HG03439 (cell line): ENCODE measurements at regions not wholly inside any gene's neighbourhood (a gene's known extent, or its start where the extent isn't known, plus 50 kb on each side); places are given as distances from the start of the nearest gene placed in this dataset.
"Not testable (repeated sequence)": the region's sequence is repeated elsewhere in the genome, so short reads cannot be mapped to it uniquely, and the experiment has no call there.

Experiments
- ATAC-seq: cut with Tn5 transposase; IDR thresholded peaks from one replicate; pipeline ENCODE4 v1.9.1; 2021; ENCODE audit warnings: mild to moderate bottlenecking, moderate library complexity; ENCODE audit not compliant: unreplicated experiment

DNA sequence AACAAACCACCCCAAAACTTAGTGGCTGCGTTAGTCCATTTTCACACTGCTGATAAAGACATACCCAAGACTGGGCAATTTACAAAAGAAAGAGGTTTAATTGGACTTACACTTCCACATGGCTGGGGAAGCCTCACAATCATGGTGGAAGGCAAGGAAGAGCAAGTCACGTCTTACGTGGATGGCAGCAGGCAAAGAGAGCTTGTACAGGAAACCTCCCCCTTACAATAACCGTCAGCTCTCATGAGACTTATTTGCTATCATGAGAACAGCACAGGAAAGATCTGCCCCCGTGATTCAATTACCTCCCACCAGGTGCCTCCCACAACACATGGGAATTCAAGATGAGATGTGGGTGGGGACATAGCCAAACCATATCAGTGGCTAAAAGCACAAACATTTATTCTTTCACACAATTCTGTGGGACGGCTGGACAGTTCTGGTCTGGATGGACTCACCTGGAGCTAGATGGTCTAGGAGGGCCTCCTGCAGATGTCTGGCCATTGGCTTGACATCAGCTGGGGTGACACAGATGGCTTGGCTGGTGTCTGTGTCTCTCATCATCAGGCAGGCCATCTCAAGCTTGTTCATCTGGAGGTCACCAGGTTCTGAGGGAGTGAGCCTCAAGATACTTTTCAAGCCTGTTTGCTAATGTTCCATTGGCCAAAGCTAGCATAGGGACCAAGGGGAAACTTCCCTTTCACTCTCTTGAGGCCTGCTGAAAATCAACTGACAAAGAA, 104.1 kb downstream of the SMIM20 start:
- not testable (repeated sequence) for ATAC-seq

DNA sequence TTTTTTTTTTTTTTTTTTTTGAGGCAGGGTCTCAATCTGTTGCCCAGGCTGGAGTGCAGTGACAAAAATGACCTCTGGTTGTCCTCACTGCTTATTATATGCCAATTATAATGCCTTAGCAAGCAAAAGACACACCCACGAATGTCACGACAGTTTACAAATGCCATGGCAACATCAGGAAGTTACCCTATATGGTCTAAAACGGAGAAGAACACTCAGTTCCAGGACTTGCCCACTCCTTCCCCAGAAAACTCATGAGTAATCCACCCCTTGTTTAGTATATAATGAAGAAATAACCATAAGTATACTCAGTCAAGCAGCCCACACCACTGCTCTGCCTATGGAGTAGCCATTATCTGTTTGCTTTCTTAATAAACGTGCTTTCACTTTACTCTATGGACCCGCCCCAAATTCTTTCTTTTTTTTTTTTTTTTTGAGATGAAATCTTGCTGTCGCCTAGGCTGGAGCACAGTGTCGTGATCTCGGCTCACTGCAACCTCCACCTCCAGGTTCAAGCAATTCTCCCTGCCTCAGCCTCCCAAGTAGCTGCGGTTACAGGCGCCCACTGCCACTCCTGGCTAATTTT, 106.2 kb downstream of the SMIM20 start:
- no peak for ATAC-seq

DNA sequence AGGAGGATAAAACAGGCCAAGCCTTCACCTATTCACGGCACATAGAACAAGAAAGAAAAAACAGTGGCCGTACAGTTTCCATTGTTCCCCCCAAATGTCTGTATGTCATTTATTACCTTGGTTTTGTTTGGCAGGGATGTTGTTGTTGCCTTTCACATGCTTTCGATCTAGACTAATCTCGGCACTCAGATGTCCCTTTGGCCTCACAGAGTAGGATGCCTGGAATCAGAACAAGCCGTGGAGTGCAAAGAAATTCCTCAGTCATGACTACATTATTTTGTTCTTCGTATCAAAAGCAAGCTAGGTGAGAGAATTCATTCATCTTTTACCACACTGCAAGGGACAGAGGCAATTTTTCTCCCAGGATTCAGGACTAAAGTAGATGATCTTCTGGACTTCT, 106.9 kb downstream of the SMIM20 start:
- ATAC-seq = no peak

DNA sequence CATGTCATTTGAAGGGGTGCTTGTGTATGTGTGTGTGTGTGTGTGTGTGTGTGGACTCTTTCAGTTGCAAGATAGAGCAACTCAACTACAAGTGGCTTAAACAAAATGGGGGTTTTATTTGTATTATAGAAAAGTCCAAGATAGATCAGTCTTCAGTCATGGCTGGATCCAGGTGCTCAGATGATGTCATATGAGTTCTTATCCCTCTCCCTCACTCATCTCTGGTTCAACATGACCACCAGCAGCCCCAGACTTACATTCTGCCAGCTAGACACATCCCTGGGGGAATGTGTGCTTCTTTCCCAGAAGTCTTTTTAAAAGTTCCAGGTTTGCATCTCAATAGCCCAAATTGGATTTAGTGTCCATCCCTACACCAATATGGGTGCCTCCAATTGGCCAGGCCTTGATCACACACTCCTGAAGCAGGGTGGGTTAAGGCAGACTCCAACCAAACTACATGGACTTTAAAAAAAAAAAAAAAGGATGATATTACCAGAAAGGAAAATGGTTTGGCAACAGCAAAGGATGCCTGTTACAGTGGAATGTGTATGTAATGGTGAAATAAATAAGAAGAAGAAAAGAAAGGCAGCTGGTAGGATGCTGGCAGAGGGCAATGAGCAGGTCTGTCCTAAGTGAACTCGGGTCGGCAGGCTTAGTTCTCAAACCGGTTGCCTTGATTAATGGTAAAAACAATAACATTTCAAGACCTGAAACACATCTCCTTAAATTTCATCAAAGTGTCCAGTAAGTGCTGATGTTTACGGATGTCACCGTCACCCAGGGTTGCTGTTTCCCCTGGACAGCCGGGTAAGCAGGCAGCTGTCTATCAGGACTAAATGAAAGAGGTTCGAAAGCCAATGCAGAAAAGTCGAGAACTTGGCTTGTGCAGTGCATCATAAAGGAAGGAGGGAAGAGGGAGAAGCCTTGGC, 107.7 kb downstream of the SMIM20 start:
- no peak for ATAC-seq

DNA sequence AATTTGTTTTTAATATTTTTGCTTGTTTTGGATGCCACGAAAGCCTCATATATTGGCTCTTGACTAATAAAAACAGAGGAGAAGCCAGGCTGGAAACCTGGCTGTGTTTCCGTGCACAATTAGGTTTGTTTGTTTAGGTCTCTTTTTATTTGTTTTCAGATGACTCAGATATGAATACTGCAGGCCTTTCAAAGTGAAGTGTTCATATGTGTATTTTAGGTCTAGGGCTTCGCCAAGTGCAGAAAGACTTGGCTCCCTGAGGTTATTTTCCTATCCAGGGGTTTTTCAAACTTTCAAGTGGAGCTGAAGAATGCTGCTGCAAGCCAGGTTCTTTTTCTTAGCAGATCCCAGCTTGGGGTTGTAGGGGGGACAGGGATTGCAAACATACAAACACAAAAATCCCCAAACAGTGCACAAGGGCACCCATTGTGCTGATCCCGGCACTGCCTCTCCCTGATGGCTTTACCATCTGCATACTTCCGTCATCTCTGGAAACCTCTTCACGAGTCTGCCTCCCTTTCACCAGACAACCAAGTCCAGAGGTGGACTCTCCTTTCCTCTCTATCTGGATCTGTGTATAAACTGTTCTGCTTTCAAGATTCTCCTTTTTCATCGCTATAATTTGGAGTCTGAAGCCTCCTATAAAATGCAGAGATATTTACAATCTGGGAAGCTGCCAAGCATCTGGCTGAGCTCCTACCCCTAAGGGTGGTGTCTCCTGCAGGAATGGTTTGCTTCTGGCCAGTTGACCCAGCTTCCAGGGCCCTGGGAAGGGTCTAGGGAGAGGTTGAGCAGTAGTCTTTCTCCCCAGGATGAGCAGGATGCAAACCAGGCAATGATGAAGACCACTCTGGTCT, 108.6 kb downstream of the SMIM20 start:
- ATAC-seq = no peak

DNA sequence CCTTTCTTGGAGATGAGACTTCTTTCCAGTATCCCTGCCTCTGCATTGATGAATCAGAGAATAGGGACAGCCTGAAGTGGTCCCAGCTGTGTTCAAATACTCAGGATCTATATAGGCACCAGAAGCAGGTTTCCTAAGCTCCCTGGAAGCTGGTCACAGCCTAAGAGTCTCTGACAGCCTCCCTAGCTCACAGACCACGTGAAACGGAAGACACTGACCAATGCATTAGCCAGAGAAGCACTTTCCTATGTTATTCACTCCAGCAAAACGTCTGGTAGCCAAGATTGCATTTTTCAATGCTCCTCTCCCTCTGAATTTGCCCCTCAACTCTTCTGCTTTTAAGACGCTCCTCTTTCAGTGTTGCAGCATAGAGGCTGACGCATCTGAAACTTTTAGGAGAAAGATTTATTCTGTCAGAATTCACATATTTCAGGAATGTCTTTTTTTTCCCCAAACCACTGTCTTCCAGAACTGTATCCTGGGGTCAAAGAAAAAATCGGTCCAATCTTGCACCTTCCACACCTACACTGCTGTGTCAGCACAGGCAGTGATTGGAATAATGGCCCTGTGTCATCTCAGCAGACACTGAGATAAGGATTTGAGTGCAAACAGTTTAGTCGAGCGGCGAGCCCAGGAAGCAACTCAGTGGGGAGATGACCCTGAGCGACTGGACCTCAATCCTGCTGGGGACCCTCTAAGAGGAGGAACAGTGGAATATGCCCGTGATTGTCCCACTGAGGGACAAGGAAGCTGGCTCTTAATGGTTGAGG, 109.4 kb downstream of the SMIM20 start:
- ATAC-seq = no peak

DNA sequence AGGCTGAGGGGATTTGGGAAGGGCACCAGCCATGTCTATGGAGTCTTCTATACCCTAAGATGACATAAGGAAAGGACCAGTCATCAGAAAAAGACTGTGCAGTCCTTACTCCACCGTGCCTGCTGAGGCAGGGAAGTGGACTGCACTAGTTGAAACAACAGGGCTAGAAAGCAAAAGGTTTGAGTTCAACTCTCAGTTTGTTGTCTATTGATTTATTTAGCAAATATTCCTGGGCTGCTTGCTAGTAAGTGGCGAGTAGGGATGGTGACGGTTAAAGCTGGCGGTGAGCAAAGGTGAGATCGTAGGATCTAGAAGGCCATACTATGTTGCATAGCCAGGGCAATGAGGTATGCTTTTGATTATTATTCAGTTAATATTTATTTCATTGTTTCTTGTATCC, 110.1 kb downstream of the SMIM20 start:
- ATAC-seq = no peak

DNA sequence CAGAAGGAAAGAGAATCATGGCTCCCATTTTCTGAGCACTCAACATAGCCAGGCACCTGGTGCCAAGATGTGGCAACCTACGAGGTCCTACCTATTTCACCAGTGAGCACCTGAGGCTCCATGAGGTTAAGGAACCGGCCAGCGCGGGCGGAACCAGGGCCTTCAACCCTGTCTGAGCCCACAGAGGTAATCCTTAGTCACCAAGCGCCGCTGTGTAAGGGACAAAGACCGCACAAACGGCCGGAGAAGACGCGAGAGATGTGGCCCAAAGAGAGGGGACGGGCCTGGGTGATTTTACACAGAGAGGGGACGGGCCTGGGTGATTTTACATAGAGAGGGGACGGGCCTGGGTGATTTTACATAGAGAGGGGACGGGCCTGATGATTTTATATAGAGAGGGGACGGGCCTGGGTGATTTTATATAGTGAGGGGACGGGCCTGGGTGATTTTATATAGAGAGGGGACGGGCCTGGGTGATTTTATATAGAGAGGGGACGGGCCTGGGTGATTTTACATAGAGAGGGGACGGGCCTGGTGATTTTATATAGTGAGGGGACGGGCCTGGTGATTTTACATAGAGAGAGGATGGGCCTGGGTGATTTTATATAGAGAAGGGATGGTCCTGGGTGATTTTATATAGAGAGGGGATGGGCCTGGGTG, 114.2 kb downstream of the SMIM20 start:
- no peak for ATAC-seq

DNA sequence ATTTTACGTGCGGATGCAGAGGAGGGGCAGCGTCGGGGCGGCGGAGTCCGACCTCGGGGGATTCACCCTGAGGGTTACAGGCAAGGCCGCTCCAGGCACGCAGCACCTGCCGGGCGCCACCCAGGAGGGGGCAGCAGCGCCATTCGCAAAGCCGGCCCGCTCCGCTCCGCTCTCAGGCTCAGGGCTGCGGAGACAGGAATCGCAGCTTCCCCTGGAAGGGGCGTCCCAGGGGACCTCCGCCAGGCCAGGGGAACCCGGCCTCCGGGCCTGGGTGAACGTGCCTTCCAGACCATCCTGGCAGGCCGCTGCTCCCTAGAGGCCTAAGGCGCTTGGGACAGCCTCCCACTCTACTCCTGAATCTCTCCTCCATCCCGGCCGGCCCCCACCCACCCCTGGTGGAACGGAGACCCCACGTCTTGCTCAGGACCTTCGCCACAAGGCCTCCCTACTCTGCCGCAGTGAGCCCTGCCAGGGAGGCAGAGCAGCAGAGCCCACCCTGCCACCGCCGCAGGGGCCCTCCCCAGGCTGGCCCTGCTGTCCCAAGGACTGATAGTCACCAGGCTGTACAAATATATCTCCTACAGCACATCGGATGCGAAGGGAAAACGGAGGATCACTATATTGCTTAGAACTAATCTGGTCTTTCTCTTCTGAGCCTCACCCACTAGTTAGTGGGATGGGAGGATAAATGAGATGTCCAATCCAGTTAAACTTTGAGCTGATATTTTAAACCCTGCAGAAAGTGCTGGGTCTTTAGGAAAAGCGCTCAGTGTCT, 115.0 kb downstream of the SMIM20 start:
- peak; percentile 85 for ATAC-seq

DNA sequence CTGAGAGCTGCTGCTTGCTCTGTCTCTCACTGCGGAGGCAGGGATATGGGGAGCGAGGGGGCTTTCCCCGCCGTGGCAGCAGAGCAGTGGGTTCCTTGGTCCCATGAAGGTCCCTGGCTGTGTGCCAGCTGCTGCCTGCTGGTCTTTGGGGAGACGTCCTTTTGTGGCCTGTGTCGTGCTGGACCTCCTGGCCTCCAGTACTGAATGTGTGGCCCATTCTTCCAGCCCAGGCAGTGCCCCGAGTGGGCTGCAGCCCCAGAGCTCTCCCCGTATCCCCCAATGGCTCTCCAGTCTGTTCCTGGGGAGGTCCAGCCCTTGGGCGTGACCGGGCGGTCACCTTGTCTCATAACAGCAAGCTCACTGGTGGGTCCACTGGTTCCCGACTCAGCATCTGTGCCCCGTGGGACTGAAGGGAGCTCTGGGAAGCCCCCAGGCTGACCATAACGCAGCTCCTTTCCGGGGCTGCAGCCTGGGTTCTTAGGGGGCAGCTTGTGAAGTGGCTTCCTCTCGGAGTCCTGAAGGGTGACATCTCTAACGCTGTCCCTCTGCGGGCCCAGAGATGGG, 115.6 kb downstream of the SMIM20 start:
- ATAC-seq = no peak

DNA sequence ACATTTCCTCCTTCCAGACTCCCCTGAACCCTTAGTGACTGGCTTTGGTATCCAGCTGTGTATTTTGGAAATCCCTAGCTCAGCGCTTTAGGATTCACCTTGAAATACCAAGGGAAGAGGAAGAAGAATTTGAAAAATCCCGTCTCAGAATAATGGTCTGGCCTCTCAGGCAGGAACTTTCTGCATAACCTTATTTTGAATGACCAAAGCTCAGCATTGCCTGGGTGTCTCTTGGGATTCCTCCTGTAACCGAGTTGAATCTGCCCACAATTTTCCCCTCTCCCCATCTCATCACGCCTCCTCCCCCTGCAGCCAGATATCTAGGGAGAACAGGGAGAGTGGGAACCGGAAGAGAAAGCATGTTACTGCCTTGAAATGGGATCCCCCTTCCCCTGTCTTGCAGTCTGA, 116.2 kb downstream of the SMIM20 start:
- ATAC-seq = no peak

DNA sequence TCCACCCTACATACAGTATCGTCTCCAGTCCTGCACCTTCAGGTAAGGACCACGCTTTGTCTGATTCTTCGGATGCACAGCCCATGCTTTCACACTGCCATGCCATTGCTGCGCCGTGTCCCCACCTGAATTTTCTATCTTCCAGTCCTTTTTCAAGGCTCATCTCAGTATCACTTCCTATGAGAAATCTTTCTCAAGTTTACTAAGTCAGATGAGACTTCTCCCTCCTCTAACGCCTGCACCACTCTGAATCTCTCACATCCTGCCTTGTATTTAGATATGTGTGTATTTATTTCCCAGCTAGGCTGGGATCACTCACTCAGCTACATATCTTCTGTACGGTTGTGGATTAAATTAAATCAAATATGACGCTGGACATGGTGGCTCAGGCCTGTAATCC, 116.8 kb downstream of the SMIM20 start:
- no peak for ATAC-seq

DNA sequence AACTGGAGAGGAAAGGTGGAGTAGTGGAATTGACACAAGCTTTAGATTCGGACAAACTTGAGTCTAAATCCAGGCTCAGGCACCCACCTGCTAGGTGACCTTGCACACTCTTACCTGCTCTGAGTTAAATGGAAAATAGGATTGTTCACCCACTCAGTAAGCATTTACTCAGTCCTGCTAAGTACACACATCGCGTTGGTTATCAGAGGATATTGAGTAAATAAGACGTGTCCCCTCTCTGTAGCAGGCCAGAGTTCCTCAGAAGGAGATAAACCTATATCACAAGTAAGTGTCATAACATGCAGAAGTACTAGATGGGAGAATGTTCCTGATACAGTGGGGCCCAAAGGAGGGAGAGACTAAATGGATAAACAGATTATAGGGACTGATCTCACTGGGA, 117.7 kb downstream of the SMIM20 start:
- ATAC-seq = no peak

DNA sequence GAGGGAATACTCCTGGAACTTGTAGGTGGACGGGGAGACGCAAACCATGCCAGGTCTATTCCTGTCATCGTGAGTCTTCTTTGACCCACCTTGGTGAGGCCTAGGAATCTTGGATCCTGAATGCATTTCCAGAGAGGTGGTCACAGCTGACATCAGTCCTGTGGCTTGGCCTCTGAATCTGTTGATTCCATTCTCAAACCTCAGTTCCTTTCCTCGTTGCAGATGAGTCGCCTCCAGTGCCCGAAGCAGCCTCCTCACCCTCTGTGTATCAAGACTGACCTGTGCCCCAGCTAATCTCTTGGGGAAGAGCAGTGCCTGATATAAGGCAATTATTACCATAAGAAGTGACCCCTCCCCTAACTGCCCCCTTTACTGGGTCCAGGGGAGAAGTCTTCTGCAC, 118.1 kb downstream of the SMIM20 start:
- no peak for ATAC-seq

DNA sequence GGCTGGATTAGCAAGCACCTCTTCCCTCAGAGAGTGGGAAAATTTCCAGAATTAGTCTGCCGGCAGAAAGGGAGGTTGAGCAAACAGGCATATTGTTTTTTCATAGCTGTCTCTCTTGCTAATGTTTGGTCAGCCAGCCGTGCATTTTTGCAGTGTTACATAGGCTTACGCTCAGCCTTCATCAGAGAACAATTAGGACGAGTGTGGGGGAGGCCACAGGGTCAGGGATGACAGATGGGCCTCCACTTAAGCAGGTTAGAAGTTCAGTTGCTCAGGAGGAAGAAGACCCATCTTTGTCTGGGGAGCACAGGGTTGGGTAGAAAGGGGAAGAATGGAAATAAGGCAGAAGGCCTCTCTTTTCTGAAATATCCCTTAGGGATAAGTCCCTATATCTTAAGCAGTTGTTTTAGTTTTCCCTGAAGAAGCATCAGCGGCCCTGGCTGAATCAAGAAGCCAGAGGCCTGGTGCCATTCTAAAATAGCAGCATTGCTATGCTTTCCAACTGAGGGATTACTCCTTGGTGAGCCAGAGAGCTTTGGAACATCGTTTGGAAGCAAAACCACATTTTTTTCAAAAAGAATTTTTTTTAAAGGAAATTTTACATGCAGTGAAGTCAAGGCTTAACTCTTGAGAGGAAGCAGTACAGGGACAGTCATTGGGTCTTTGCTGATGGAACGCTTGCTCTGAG, 118.8 kb downstream of the SMIM20 start:
- no peak for ATAC-seq

DNA sequence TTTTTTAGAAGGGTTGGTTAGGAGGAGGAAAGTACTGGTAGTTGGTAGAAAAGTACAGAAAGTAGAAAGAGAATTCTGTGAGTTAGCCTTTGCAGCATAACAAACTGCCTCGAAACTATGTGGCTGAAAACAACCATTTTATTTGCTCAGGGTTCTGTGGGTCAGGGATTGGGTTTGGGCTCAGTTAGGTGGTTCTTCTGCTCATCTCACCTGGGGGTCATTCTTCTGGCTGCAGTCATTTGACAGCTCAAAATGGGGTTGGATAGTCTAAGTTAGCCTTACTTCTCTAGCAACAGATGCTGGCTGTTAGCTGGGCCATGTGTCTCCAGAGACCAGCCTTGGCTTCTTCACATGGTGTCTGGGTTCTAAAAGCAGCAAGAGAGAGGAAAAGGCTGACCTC, 119.4 kb downstream of the SMIM20 start:
- no peak for ATAC-seq

DNA sequence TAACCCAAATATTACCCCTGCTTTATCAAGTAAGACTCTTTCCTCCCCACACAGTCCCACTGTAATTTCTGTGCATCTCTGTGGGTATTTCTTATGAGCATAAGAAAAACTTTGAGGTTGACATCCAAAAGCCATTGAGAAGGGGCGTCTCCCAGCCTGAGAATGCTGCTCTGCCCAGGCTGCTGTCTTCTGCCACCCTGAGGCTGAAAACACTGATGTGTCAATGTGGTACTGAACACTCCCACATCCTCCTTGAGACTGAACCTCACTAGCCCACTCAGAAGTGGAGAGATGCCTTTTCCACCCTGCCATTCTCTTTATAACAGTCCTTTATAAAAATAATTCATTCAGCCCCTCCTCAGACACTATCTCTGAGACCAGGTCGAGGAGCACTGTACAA, 120.8 kb downstream of the SMIM20 start:
- ATAC-seq = no peak

DNA sequence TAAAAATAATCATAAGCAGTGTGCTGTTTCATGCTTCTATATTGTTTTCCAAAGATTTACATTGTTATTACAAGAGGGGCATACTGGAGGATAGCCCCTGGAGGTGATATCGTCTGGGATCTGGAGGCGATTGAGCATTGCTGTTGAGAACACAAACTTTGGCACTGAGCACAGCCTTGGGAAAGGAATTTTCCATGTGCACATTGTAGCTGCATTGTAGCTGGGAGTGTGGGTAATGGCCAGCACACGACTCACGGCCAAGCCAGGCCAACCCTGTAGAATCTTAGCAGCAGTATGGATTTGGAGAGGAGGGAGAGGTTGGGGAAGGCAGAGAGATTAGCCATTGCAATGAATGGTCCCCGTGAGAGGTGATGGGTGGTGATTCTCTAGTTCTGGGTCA, 121.9 kb downstream of the SMIM20 start:
- no peak for ATAC-seq
